ENCODE measurements at regions not wholly inside any gene's neighbourhood (a gene's known extent, or its start where the extent isn't known, plus 50 kb on each side); places are given as distances from the start of the nearest gene placed in this dataset.

- no peak for TF ChIP-seq POLR2A (IDR thresholded peaks at IDR 0.05; ENCODE audit: borderline replicate concordance, extremely low read depth, insufficient read depth, insufficient read length)
- TF ChIP-seq CTCF (IDR thresholded peaks at IDR 0.05 in 2 of 3, conservative IDR thresholded peaks at IDR 0.05 in 1 of 3; ENCODE audit: borderline replicate concordance in 1 of 3, insufficient read depth in 1 of 3, low read depth in 2 of 3, low read length in 2 of 3), result no peak
- no peak for TF ChIP-seq ZNF274 (IDR thresholded peaks at IDR 0.05; ENCODE audit: low read depth, low read length)
- no peak for TF ChIP-seq ELF1 (IDR thresholded peaks at IDR 0.05; ENCODE audit: borderline replicate concordance, low read depth)
- TF ChIP-seq MAX (IDR thresholded peaks at IDR 0.05), result no peak
- no peak for TF ChIP-seq EZH2 (IDR thresholded peaks at IDR 0.05)
- no peak for TF ChIP-seq EZH2phosphoT487 (IDR thresholded peaks at IDR 0.05; ENCODE audit: borderline replicate concordance)
- no peak for TF ChIP-seq REST (IDR thresholded peaks at IDR 0.05; ENCODE audit: low read depth)
- no peak for TF ChIP-seq YY1 (IDR thresholded peaks at IDR 0.05; ENCODE audit: extremely low read depth, insufficient replicate concordance, low read depth, low read length)
- TF ChIP-seq POLR2AphosphoS5 (IDR thresholded peaks at IDR 0.05; ENCODE audit: low read depth, low read length), result no peak
- no peak for TF ChIP-seq SIN3A (IDR thresholded peaks at IDR 0.05; ENCODE audit: low read depth)
- no peak for TF ChIP-seq CEBPB (IDR thresholded peaks at IDR 0.05; ENCODE audit: low read depth)
Measured at GRCh38 chr2:134185639-134186038, 68.2 kb upstream of the MGAT5 start.
